Neural cell (in vitro differentiated cells): ENCODE measurements at regions not wholly inside any gene's neighbourhood (a gene's known extent, or its start where the extent isn't known, plus 50 kb on each side); places are given as distances from the start of the nearest gene placed in this dataset.

Experiments
- H2AFZ ChIP-seq: fragments of 200-600, 300-800 bp; sonication (generic), shearing (Covaris generic); 2 replicates; pipeline ENCODE4 v1.6.0; 2014; ENCODE audit warnings: low read depth, mild to moderate bottlenecking, antibody characterized with exemption, low read length, moderate library complexity
- H3F3A ChIP-seq: fragments of 200-600 bp; shearing (Covaris generic); 2 replicates; pipeline ENCODE4 v1.6.1; 2016; ENCODE audit warnings: mild to moderate bottlenecking, moderate library complexity, mixed read lengths, antibody characterized with exemption, low read length; ENCODE audit not compliant: insufficient read depth, poor library complexity, severe bottlenecking
- H3K27ac ChIP-seq: fragments of 200-600, 300-800 bp; sonication (generic), shearing (Covaris generic); 2 replicates; pipeline ENCODE4 v1.5.1; 2014; ENCODE audit warnings: mild to moderate bottlenecking, low read length, moderate library complexity
- H3K27me3 ChIP-seq: fragments of 300-800, 200-600 bp; sonication (generic), shearing (Covaris generic); 2 replicates; pipeline ENCODE4 v1.6.0; 2014; ENCODE audit warnings: mild to moderate bottlenecking, low read depth, low read length, moderate library complexity; ENCODE audit not compliant: insufficient read depth
- H3K36me3 ChIP-seq: fragments of 300-800, 200-600 bp; sonication (generic), shearing (Covaris generic); 2 replicates; pipeline ENCODE4 v1.5.1; 2014; ENCODE audit warnings: mild to moderate bottlenecking, antibody characterized with exemption, low read length, moderate library complexity; ENCODE audit not compliant: insufficient read depth
- H3K4me2 ChIP-seq: fragments of 300-800, 200-600 bp; sonication (generic), shearing (Covaris generic); 2 replicates; pipeline ENCODE4 v1.6.0; 2014; ENCODE audit warnings: mild to moderate bottlenecking, low read length
- H3K4me3 ChIP-seq: fragments of 300-800, 200-600 bp; sonication (generic), shearing (Covaris generic); 2 replicates; pipeline ENCODE4 v1.5.1; 2014; ENCODE audit warnings: mild to moderate bottlenecking, low read length, moderate library complexity
- H3K79me2 ChIP-seq: fragments of 200-600 bp; shearing (Covaris generic); replicated peaks from 2 replicates; pipeline ENCODE4 v1.6.0; 2014; ENCODE audit warnings: mild to moderate bottlenecking, low read length, moderate library complexity; ENCODE audit not compliant: insufficient read depth
- H3K9ac ChIP-seq: fragments of 300-800, 200-600 bp; sonication (generic), shearing (Covaris generic); 2 replicates; pipeline ENCODE4 v1.6.1; 2016; ENCODE audit warnings: mild to moderate bottlenecking, low read length, mixed read lengths
- H3K9me2 ChIP-seq: fragments of 200-600 bp; shearing (Covaris generic); 2 replicates; pipeline ENCODE4 v1.6.1; 2016; ENCODE audit warnings: mild to moderate bottlenecking, low read length, mixed read lengths; ENCODE audit not compliant: insufficient read depth
- H3K9me3 ChIP-seq: fragments of 200-600, 300-800 bp; sonication (generic), shearing (Covaris generic); 2 replicates; pipeline ENCODE4 v1.6.1; 2016; ENCODE audit warnings: mild to moderate bottlenecking, mixed run types, low read length, moderate library complexity, mixed read lengths
- H4K20me1 ChIP-seq: fragments of 200-600 bp; shearing (Covaris generic); 2 replicates; pipeline ENCODE4 v1.6.1; 2016; ENCODE audit warnings: mild to moderate bottlenecking, mixed run types; ENCODE audit not compliant: insufficient read depth
- CTCF ChIP-seq: fragments of 450-650 bp; IDR thresholded peaks from 2 replicates; pipeline ENCODE4 v1.5.1; 2014; ENCODE audit warnings: antibody characterized with exemption, mild to moderate bottlenecking, moderate library complexity; ENCODE audit not compliant: poor library complexity, severe bottlenecking
- EP300 ChIP-seq: fragments of 450-650 bp; conservative IDR thresholded peaks from 2 replicates; pipeline ENCODE4 v1.6.1; 2014; ENCODE audit warnings: antibody characterized with exemption, mild to moderate bottlenecking, moderate library complexity; ENCODE audit not compliant: poor library complexity, severe bottlenecking
- EZH2 ChIP-seq: fragments of 200-600, 300-800 bp; shearing (Covaris generic), sonication (generic); IDR thresholded peaks from 2 replicates; pipeline ENCODE4 v1.6.1; 2014; ENCODE audit warnings: antibody characterized with exemption, low read length, borderline replicate concordance, mild to moderate bottlenecking; ENCODE audit not compliant: insufficient read depth, poor library complexity, severe bottlenecking
- MXI1 ChIP-seq: fragments of 450-650 bp; conservative IDR thresholded peaks from 2 replicates; pipeline ENCODE4 v1.6.1; 2014; ENCODE audit warnings: antibody characterized with exemption, mild to moderate bottlenecking; ENCODE audit not compliant: poor library complexity, severe bottlenecking
- POLR2AphosphoS5 ChIP-seq: IDR thresholded peaks from 2 replicates; pipeline ENCODE4 v1.6.1; 2012
- RAD21 ChIP-seq: fragments of 450-650 bp; conservative IDR thresholded peaks from 2 replicates; pipeline ENCODE4 v1.6.1; 2014; ENCODE audit warnings: antibody characterized with exemption, mild to moderate bottlenecking, moderate library complexity
- REST ChIP-seq: IDR thresholded peaks from 2 replicates; pipeline ENCODE4 v1.6.1; 2012; ENCODE audit warnings: borderline replicate concordance
- SMC3 ChIP-seq: fragments of 450-650 bp; conservative IDR thresholded peaks from 2 replicates; pipeline ENCODE4 v1.6.1; 2014; ENCODE audit warnings: antibody characterized with exemption, mild to moderate bottlenecking, moderate library complexity; ENCODE audit not compliant: poor library complexity
- TAF1 ChIP-seq: IDR thresholded peaks from 2 replicates; pipeline ENCODE4 v1.6.1; 2012; ENCODE audit warnings: low read depth

GRCh38 chr12:92288561-92288960 is 142.9 kb upstream of the BTG1 start:
- no peaks in the 10 kb centered on the region for H3K9me2 ChIP-seq
- TF ChIP-seq SMC3: no peak
- TF ChIP-seq EZH2: no peak
- TF ChIP-seq TAF1: no peak
- no peak for TF ChIP-seq EP300
- TF ChIP-seq RAD21: no peak
- TF ChIP-seq CTCF: no peak
- TF ChIP-seq MXI1: no peak
- TF ChIP-seq POLR2AphosphoS5: no peak
- no peak for TF ChIP-seq REST
- H3K27me3 ChIP-seq: no peaks in the 10 kb centered on the region
- H3K4me2 ChIP-seq: no peak overlapping the region
- no peak overlapping the region for H2AFZ ChIP-seq
- no peak overlapping the region for H3K27ac ChIP-seq
- no peak overlapping the region for H3K4me3 ChIP-seq
- H4K20me1 ChIP-seq: no peaks in the 10 kb centered on the region
- H3K79me2 ChIP-seq: no peaks in the 10 kb centered on the region
- H3K36me3 ChIP-seq: no peaks in the 10 kb centered on the region
- H3K9me3 ChIP-seq: no peaks in the 10 kb centered on the region
- no peak overlapping the region for H3K9ac ChIP-seq
- no peaks in the 10 kb centered on the region for H3F3A ChIP-seq

GRCh38 chr12:92278378-92278828 is 132.8 kb upstream of the BTG1 start:
- H3K27ac ChIP-seq: no peak overlapping the region
- no peak overlapping the region for H3K4me3 ChIP-seq
- no peaks in the 10 kb centered on the region for H3K79me2 ChIP-seq
- H3K9ac ChIP-seq: no peak overlapping the region
- no peaks in the 10 kb centered on the region for H3K27me3 ChIP-seq
- no peak for TF ChIP-seq TAF1
- no peak for TF ChIP-seq SMC3
- TF ChIP-seq REST: no peak
- TF ChIP-seq CTCF: no peak
- no peak for TF ChIP-seq RAD21
- TF ChIP-seq EZH2: no peak
- TF ChIP-seq EP300: no peak
- no peak for TF ChIP-seq MXI1
- no peak for TF ChIP-seq POLR2AphosphoS5
- no peaks in the 10 kb centered on the region for H3K9me2 ChIP-seq
- H3K4me2 ChIP-seq: no peak overlapping the region
- H3K9me3 ChIP-seq: no peaks in the 10 kb centered on the region
- no peaks in the 10 kb centered on the region for H3K36me3 ChIP-seq
- no peaks in the 10 kb centered on the region for H4K20me1 ChIP-seq
- no peak overlapping the region for H2AFZ ChIP-seq
- H3F3A ChIP-seq: no peaks in the 10 kb centered on the region
